ENCODE measurements at regions not wholly inside any gene's neighbourhood (a gene's known extent, or its start where the extent isn't known, plus 50 kb on each side); places are given as distances from the start of the nearest gene placed in this dataset.

DNA sequence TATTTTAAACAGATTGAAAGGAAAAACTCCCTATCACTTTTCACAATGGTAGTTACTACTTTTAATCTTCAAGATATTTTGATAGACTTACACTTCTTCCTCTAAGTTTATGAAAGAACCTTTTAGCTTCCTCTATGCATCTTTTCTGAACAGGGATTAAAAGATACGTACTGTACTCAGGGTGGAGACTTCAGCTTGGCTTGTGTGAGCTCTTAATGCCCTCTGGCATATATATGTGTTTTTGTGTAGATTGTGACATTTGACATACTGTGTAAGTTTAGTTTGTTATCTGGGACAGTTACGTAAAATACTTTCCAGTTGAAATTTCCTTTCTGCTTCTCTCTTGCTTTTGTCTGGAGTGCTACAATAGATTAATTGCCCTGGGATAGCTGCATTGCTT lies 109.3 kb upstream of the NUDT6 start:
- DNase-seq, result no peak

DNA sequence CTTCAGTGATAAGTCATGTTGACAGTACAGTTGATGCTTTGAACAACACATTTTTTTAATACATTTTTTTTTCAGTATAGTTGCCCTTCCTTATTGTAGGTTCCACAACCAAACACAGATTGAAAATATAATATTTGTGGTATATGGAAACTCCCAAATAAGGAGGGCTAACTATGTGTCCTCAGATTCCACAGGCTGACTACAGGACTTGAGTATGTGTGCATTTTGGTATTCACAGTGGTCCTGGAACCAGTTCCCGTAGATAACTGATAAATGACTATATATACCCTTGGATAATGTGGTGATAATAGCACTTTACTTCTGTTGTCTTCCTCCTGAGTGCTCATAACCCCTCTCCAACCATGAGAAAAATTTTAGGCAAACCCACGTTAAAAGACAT lies 111.6 kb upstream of the NUDT6 start:
- DNase-seq, result no peak

GRCh38 chr4:123035239-123035638 lies 112.8 kb upstream of the NUDT6 start:
- no peak for DNase-seq

- no peak for DNase-seq
Measured at GRCh38 chr4:123037804-123038203, 115.4 kb upstream of the NUDT6 start.

GRCh38 chr4:123042095-123042494 lies 119.7 kb upstream of the NUDT6 start:
- DNase-seq, result no peak

- no peak for DNase-seq
Measured at GRCh38 chr4:123043013-123043412, 120.6 kb upstream of the NUDT6 start.

GRCh38 chr4:123043793-123044425 lies 121.5 kb upstream of the NUDT6 start:
- DNase-seq, result no peak

DNA sequence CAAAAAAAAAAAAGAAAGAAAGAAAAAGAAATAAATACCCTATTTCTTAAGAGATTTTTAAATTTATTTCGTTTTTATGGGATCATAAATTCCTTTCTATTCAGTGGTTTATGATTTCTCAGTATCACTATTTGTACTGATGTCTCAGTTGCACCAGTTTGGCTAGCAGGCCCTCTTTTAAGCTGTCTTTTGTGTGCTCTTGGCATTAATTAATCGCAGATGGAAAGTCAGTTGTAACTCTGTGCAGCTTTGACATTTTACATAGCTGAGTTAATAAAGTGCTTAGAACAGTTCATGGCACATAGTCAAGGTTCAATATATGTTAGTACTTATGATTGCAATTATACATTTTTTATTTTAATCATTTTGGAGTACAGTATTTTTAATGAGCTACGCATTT lies 123.7 kb upstream of the NUDT6 start:
- no peak for DNase-seq

GRCh38 chr4:123050018-123050417 lies 127.6 kb upstream of the NUDT6 start:
- DNase-seq, result no peak

- DNase-seq, result no peak
Measured at GRCh38 chr4:123052007-123052406, 129.6 kb upstream of the NUDT6 start.

DNA sequence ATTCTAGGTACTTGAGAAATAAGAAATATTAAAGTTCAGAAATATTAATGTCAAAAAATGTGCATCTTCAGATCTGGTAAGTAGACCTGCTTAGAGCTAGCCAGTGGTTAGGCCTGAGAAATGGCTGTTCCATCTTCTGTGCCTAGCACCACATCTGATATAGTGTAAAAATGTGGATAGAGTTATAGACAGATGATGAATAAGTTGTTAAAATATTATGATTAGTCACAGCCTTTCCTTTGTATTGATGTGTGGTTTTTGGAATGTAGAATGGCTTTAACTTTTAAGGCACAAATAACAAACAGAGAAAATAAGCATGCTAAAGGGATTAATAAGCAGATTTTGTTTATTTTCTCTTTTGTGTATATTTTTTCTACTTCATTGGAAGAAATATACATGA lies 133.5 kb upstream of the NUDT6 start:
- DNase-seq, result no peak

GRCh38 chr4:123060039-123060770 lies 137.8 kb upstream of the NUDT6 start:
- no peak for DNase-seq

GRCh38 chr4:123064390-123064789 lies 142.0 kb upstream of the NUDT6 start:
- DNase-seq, result no peak

DNA sequence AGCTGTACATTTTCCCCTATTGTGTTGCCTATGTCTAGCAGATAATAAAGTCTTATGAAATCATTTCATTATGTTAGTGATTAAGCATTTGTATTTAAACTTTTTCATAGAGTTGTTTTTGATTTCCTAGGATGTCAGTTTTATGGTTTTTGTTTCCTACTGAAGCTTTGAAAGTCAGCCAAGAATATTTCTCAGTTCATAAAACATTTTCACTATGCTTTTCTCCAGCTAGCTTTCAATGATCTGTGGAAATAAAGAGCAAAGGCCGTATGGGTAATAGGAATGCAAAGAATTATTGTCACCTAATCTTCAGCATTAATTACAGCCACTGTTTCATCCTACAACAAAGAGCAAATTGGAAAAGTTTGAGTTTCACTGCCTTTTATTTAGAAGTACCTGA lies 145.7 kb upstream of the NUDT6 start:
- no peak for DNase-seq

DNA sequence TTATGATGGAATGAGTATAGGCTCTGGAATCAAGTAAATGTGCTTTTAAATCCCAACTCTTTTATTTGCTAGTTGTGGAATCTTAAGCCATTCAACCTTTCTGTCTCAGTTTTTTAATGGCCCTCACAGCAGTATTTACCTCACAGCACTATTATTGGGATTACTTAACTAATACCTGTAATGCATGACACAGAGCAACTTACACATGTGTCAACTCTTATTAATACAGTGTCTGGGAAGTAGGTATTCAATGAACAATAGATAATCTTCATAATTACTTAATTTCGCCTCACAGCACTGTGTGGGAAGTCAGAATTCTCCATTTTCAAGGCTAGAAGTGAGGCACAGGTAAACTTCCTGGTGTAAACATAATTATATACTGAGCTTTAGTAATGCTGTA lies 149.7 kb upstream of the NUDT6 start:
- DNase-seq, result no peak

DNA sequence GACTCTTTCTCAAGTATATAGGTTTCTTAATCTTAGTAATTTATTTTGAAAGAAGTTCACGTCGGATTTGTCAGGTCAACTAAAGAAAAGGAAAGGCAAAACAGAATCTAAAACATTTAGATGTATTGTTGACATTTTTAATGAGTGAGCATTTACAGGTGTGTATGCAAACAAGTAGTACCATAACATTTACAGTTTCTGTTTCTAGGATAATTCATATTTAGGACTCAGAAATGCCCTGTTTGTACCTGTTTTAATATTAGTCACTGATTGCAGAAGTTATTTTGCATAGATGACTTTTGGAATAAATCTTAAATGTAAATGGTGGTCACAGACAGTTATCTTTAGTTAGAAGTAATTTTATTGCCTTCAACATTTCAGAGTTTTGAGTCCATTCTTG lies 151.3 kb upstream of the NUDT6 start:
- DNase-seq, result no peak

GRCh38 chr4:123077330-123077729 lies 154.9 kb upstream of the NUDT6 start:
- no peak for DNase-seq

DNA sequence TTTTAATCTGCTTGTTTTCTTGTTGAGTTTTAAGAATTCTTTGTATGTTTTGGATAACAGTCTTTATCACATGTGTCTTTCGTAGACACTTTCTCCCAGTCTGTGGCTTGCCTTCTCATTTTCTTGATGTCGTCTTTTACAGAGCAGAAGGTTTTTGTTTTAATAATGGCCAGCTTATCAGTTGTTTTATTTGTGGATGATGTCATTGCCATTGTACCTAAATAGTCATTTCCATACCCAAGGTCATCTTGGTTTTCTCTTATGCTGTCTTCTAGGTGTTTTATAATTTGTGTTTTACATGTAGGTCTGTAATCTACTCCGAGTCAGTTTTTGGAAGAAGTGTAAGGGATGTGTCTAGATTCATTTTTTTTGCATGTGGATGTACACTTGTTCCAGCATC lies 159.6 kb upstream of the NUDT6 start:
- no peak for DNase-seq

GRCh38 chr4:123083646-123084045 lies 161.2 kb upstream of the NUDT6 start:
- no peak for DNase-seq

DNA sequence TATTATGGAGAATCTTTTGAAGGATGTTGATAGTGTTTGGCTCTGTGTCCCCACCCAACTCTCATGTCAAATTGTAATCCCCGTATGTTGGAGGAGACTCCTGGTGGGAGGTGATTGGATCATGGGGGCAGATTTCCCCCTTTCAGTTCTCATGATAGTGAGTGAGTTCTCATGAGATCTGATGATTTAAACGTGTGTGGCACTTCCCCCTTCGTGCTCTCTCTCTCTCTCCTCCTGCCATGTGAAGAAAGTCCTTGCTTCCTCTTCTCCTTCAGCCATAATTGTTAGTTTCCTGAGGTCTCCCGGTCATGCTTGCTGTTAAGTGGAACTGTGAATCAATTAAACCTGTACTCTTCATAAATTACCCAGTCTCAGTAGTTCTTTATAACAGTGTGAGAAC lies 166.1 kb upstream of the NUDT6 start:
- DNase-seq, result no peak

DNA sequence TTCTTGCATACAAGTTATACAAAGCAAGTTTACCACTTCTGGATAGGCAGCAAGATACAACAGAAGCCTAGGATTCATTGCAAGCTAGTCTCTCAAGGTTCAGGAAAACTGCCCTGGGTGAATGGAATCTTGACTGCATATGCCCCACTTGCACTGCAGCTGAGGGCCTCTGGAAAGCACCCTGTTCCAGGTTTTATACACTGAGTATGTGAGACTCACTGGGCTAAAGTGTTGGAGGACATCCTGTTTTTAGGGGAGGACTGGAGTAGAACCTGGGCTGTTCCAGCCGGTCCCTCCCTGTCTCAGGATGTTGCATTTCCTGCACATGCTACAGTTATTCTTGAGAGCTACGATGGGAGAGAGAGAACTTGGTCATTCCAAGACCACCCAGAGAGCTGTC lies 168.5 kb upstream of the NUDT6 start:
- DNase-seq, result no peak

DNA sequence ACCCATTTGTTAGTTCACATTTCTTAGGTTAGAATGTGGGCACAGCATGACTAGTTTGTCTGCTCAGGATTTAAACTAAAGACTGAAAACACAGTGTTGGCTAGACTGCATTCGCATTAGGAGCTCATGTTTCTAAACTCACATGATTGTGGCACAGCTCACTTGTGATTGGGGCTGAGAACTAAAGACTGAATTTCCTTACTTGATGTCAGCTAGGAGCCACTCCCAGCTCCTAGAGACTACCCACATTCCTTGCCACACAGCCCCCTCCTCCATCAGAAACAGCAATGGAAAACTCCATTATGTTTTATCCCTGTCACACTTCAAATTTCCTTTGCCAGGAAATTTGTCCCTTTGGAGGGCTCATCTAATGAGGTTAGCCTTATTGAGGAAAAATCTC lies 170.2 kb upstream of the NUDT6 start:
- no peak for DNase-seq

DNA sequence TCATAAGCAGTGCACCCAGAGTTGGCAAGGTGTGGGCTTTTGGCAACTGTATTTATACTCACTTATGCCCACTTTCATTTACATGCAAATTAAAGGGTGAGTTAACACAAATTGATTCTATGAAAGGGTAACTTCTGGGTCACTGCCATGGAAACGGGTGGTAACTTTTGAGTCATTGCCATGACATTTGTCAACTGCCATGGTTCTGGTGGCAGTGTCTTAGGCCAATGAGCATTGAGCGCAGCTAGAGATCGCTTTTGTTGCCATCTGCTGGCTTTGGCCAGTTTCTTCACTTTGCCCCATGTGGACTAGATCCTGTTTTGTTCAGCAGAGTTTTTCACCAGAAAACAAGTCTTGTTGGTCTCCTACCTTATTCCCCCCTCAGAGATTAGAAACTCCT lies 170.8 kb upstream of the NUDT6 start:
- DNase-seq, result no peak

DNA sequence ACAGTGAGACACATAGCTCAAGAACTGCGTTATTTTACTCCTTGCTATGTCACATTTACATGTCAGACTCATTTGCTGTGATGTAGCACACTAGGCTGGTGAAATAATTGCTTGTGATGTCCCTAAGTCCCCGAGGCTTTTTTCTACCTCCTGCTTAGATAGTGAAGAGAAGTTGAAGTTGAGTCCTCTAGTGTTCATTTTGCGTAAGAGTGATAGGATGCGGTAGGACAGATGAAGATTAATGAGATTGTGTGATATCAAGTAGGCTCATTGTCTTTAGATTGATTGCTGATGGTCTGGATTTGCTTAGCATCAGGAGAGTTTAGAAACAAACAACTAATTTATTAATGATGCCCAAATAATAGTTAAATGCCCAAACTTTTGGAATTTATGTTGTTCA lies 173.6 kb upstream of the NUDT6 start:
- DNase-seq, result no peak

GRCh38 chr4:123102897-123103471 lies 180.6 kb upstream of the NUDT6 start:
- no peak for DNase-seq

Data from CD4-positive, alpha-beta T cell treated with Interferon gamma for 1 hour (primary cell).